ENCODE measurements at regions not wholly inside any gene's neighbourhood (a gene's known extent, or its start where the extent isn't known, plus 50 kb on each side); places are given as distances from the start of the nearest gene placed in this dataset.
"Not testable (repeated sequence)": the region's sequence is repeated elsewhere in the genome, so short reads cannot be mapped to it uniquely, and the experiment has no call there.

GRCh38 chr14:106343626-106344025, 817.2 kb downstream of the TMEM121 start:
- in situ Hi-C loops (cut with MboI; ENCODE audit: low pct_unique_long_range_greater_than_20kb, low sequenced_read_pairs, unreplicated experiment) = no loop called here
- TF ChIP-seq CTCF (IDR thresholded peaks at IDR 0.05; ENCODE audit: extremely low read depth, insufficient read depth, missing control alignments) = no peak
- DNase-seq (ENCODE audit: low spot score) = no peak

- in situ Hi-C loops (cut with MboI; ENCODE audit: low pct_unique_long_range_greater_than_20kb, low sequenced_read_pairs, unreplicated experiment); DNase-seq (ENCODE audit: low spot score): not testable (repeated sequence)
Observed at GRCh38 chr14:106344065-106344614, 817.8 kb downstream of the TMEM121 start.

DNA sequence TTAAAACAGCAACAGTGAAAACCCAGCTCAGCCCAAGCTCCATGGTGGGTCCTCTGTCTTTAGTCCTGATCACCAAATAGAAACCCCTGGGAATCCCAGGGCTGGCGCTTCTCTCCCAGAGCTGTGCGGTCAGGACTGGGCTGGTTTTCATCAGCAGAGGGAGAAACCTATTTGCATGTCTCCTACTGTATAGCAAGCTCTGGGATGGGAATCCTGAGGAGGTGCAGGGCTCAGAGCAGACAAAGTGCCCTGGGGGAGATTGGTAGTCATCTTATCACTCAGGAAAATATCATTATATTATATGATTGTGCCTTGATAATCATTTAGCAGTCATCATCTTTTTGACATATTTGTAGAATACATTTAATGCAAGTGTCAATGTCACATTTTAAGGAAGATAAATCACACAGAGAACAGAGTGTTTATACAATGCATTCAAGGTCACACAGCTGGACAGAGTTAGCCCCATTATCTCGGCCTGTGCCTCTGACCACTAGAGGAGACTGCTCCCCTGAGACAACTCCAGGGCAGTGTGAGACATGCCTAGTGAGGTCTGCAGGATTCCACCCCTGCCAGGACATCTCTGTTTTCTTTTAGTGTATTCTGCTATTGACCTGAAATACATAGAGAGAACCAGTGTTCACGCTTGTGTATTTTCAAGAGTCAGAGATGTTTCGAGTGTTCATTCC, 818.6 kb downstream of the TMEM121 start:
- DNase-seq (ENCODE audit: low spot score); in situ Hi-C loops (cut with MboI; ENCODE audit: low pct_unique_long_range_greater_than_20kb, low sequenced_read_pairs, unreplicated experiment): not testable (repeated sequence)

- no peak for TF ChIP-seq CTCF (IDR thresholded peaks at IDR 0.05; ENCODE audit: extremely low read depth, insufficient read depth, missing control alignments)
- DNase-seq (ENCODE audit: low spot score) = no peak
- in situ Hi-C loops (cut with MboI; ENCODE audit: low pct_unique_long_range_greater_than_20kb, low sequenced_read_pairs, unreplicated experiment) = no loop called here
Observed at GRCh38 chr14:106346084-106346483, 819.7 kb downstream of the TMEM121 start.

DNA sequence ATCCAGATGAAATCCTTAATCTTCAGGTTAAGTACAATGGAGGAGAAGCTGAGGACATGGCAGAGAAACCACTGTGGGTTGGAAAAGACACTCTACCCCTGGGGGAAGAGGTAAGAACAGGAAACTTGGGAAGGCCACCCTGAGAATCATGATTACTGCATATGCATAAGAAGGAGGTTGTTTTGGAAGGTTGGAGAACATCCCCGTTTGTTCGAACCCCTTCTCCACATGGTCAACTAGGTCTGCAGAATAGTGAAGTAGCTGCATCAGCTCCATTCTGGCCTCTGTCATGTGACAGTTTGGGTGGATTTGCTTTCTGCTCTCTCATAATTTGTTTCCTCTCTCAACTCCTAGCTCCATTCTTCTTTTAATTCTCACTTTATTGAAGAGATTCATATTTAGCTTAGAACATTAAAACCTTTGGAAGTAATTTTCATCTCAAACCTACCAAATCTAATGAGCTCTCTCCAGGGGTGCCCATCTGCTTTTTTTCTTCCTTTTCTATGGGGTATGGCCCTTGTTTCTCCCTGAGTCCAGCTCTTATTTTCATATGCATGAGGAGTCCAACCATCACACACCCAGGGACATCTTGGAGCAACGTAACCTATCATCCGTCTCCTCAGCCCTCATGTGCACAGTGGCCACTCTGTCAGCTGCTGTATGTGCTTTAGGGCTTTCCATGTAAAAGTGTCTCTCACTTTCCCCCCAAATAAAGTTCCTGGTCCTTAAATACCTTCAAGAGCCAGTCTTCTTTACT, 820.3 kb downstream of the TMEM121 start:
- no peak for TF ChIP-seq CTCF (IDR thresholded peaks at IDR 0.05; ENCODE audit: extremely low read depth, insufficient read depth, missing control alignments)
- DNase-seq (ENCODE audit: low spot score) = no peak
- in situ Hi-C loops (cut with MboI; ENCODE audit: low pct_unique_long_range_greater_than_20kb, low sequenced_read_pairs, unreplicated experiment) = no loop called here

GRCh38 chr14:106347291-106347778, 821.0 kb downstream of the TMEM121 start:
- DNase-seq (ENCODE audit: low spot score) = no peak
- in situ Hi-C loops (cut with MboI; ENCODE audit: low pct_unique_long_range_greater_than_20kb, low sequenced_read_pairs, unreplicated experiment) = no loop called here
- no peak for TF ChIP-seq CTCF (IDR thresholded peaks at IDR 0.05; ENCODE audit: extremely low read depth, insufficient read depth, missing control alignments)

- TF ChIP-seq CTCF (IDR thresholded peaks at IDR 0.05; ENCODE audit: extremely low read depth, insufficient read depth, missing control alignments) = no peak
- in situ Hi-C loops (cut with MboI; ENCODE audit: low pct_unique_long_range_greater_than_20kb, low sequenced_read_pairs, unreplicated experiment) = no loop called here
- no peak for DNase-seq (ENCODE audit: low spot score)
Observed at GRCh38 chr14:106347890-106348755, 821.7 kb downstream of the TMEM121 start.
